Colonic mucosa (tissue), 4 donors: ENCODE measurements at regions not wholly inside any gene's neighbourhood (a gene's known extent, or its start where the extent isn't known, plus 50 kb on each side); places are given as distances from the start of the nearest gene placed in this dataset.

Experiments used
- DNase-seq: peaks from one replicate; pipeline ENCODE4 v3.0.0-alpha.2; 2020
- H3K27ac ChIP-seq: fragments of 200-600 bp; one replicate; pipeline ENCODE4 v1.8.0; 2021
- H3K27me3 ChIP-seq: fragments of 200-600 bp; one replicate; pipeline ENCODE4 v1.8.0; 2021
- H3K36me3 ChIP-seq: fragments of 200-600 bp; one replicate; pipeline ENCODE4 v1.8.0; 2021
- H3K4me1 ChIP-seq: fragments of 200-600 bp; one replicate; pipeline ENCODE4 v1.8.0; 2021; ENCODE audit warnings: mild to moderate bottlenecking
- H3K4me3 ChIP-seq: fragments of 200-600 bp; one replicate; pipeline ENCODE4 v1.8.0; 2021
- H3K9ac ChIP-seq, 2 donors: one replicate each; pipeline ENCODE4 v1.7.0; 2013; ENCODE audit warnings: control low read depth in 2 of 2, low read depth in 2 of 2, low read length in 2 of 2
- H3K9me3 ChIP-seq: fragments of 200-600 bp; one replicate; pipeline ENCODE4 v1.8.0; 2021
- intact Hi-C: fragments of 100-400 bp; cut with DNase I; formaldehyde crosslinking; loops from one replicate; pipeline ENCODE4 v1.14.1; 2022
- TF ChIP-seq, protein P1 (sequence below): fragments of 200-600 bp; IDR thresholded peaks from one replicate; pipeline ENCODE4 v1.8.0; 2022; ENCODE audit warnings: antibody characterized with exemption, mild to moderate bottlenecking
- donor health status: healthy.
- donor health status: DM: no; HTN: no; CAD: no.
- donor health status: DM: no; HTN: no; CAD: no.

DNA sequence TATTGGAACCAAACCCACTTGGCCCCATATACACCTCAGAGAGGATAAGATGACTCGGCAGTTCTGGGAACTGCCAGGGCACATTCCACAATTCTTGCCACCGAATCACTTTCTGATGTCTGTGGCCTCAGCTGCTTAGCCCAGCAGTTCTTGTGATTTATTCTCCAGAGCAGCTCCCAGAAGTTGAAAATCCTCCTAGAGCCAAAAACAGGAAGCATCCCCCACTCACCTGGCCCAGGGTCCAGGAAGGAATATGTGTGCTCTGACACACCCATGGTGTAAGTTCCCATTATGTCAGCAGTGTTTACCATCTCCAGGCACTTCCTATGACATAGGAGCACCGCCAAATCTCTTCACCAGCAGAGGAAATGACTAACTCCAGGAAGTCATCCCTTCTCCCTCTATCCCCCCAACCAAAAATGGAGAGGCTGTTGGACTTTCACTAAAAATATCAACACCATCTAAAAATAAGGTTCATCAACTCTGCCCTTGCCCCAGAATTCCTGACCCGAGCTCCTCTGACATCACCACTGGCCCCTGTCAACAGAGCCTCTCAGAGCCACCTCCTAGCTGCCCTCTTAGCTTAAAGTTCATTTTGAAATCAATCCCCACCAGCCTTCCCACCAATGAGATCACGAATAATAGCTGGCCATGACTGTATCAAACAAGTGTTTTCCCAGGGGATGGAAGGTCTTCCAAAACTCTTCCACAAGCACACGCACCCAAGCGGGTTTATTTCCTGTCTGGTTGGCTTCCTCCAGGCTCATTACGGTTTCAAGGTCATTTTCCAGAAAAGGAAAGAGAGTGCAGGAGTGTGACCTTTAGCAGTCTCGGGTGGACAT is 223.1 kb upstream of the PARD3B start:
- Histone ChIP-seq H3K27me3 (no peaks in the 10 kb centered on the region), H3K4me1 (no peaks in the 10 kb centered on the region), H3K9me3 (no peaks in the 10 kb centered on the region), H3K36me3 (no peaks in the 10 kb centered on the region), H3K27ac (no peak overlapping the region), H3K9ac (no peak overlapping the region), H3K4me3 (no peak overlapping the region)
- peak; percentile 23 for DNase-seq
- intact Hi-C loops: loop anchor here (5.0 to 10.0 kb wide), 2 partner anchors 300 to 1353 kb away; no protein-coding TSS in a partner anchor
- TF ChIP-seq, protein P1, sequence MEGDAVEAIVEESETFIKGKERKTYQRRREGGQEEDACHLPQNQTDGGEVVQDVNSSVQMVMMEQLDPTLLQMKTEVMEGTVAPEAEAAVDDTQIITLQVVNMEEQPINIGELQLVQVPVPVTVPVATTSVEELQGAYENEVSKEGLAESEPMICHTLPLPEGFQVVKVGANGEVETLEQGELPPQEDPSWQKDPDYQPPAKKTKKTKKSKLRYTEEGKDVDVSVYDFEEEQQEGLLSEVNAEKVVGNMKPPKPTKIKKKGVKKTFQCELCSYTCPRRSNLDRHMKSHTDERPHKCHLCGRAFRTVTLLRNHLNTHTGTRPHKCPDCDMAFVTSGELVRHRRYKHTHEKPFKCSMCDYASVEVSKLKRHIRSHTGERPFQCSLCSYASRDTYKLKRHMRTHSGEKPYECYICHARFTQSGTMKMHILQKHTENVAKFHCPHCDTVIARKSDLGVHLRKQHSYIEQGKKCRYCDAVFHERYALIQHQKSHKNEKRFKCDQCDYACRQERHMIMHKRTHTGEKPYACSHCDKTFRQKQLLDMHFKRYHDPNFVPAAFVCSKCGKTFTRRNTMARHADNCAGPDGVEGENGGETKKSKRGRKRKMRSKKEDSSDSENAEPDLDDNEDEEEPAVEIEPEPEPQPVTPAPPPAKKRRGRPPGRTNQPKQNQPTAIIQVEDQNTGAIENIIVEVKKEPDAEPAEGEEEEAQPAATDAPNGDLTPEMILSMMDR: no peak

DNA sequence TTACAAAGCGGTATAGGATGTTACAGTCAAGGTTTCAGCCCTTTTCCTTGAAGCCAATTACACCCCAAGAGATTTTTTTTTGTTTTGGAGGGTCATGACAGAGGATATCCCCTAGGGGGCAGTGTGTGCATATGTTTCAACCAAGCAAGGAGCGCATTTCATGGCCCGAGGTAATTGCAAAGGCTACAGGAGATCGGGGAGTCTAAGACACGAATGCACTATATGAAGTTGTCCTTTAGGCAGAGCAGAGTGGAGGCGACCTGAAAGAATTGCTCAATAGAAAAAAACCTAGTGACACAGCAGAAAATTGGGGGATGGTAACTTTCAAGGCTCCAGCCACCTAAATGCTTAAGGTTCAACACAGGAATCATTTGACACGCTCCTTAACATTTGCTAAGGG is 219.8 kb upstream of the PARD3B start:
- H3K9ac ChIP-seq: no peak overlapping the region
- H3K27me3 ChIP-seq: no peaks in the 10 kb centered on the region
- H3K9me3 ChIP-seq: no peaks in the 10 kb centered on the region
- intact Hi-C loops: loop anchor here (2.0 to 10.0 kb wide), 2 partner anchors 367 to 1349 kb away; no protein-coding TSS in a partner anchor
- H3K36me3 ChIP-seq: no peaks in the 10 kb centered on the region
- H3K27ac ChIP-seq: no peak overlapping the region
- TF ChIP-seq, protein P1: peak; percentile 87
- no peaks in the 10 kb centered on the region for H3K4me1 ChIP-seq
- DNase-seq: peak; percentile 74
- no peak overlapping the region for H3K4me3 ChIP-seq

DNA sequence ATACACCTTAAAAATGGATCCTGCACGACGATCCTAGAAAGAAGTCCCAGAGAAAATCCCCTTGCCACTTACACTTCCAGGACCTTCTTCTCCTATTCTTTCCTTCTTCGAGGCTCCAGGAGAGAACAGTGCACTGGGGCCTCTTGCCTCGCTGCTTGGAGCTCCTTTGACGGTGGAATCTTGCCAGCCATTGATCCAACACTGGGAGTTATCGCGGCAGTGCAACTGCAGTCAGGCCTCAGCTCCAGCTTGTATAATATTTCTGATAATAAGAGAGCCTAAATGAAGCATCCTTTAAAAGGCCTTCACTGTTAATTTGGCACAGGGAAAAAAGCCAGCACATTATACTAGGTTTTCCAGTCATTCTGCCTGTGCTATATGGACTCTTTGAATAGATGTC is 216.9 kb upstream of the PARD3B start:
- TF ChIP-seq, protein P1: no peak
- Histone ChIP-seq H3K9me3 (no peaks in the 10 kb centered on the region), H3K4me1 (no peaks in the 10 kb centered on the region), H3K27me3 (no peaks in the 10 kb centered on the region), H3K36me3 (no peaks in the 10 kb centered on the region), H3K9ac (no peak overlapping the region), H3K27ac (no peak overlapping the region), H3K4me3 (no peak overlapping the region)
- no peak for DNase-seq
- intact Hi-C loops: loop anchor here (10.0 kb wide), 1 partner anchor 1346 kb away; no protein-coding TSS in a partner anchor

DNA sequence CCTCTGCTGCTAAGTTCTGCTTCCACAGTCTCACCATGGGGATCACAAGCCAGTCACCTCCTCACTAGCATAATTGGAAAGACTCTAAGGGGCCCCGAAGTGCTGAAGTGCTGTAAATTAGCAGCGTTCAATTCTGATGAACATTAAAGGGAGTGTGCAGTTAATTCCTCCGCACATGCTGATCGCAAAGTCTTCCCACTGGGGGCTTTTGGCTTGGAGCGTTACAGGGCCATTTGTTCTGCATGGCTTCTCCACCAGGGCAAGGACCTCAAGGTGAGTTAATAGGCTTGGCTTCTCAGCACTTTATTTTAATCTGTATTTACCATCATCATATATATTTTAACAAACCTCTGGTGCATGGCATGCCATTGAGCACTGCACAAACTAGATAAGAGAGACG is 216.3 kb upstream of the PARD3B start:
- H3K4me3 ChIP-seq: no peak overlapping the region
- H3K27ac ChIP-seq: no peak overlapping the region
- intact Hi-C loops: loop anchor here (10.0 kb wide), 1 partner anchor 1346 kb away; no protein-coding TSS in a partner anchor
- H3K27me3 ChIP-seq: no peaks in the 10 kb centered on the region
- TF ChIP-seq, protein P1: no peak
- no peak for DNase-seq
- no peaks in the 10 kb centered on the region for H3K9me3 ChIP-seq
- H3K36me3 ChIP-seq: no peaks in the 10 kb centered on the region
- H3K9ac ChIP-seq: no peak overlapping the region
- no peaks in the 10 kb centered on the region for H3K4me1 ChIP-seq

DNA sequence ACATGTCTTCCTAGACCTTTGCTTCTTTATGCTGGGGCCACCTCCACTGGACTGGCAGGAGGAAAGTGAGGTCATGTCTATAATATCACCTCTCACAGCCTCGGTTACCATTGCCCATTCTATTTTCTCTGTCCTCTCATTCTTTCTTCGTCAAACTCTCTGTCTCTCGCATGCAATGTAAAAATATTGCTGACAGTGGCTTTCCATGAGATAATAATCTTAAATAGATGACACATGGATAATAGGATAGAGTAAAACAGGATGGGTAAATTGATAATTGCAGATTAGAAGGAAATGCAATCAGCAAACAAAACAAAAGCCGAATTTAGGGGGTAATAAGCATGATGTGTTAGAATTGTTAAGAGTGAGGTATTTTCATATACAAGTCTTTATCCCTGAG is 215.7 kb upstream of the PARD3B start:
- no peaks in the 10 kb centered on the region for H3K4me1 ChIP-seq
- no peaks in the 10 kb centered on the region for H3K27me3 ChIP-seq
- no peak for DNase-seq
- H3K4me3 ChIP-seq: no peak overlapping the region
- H3K27ac ChIP-seq: no peak overlapping the region
- intact Hi-C loops: loop anchor here (10.0 kb wide), 1 partner anchor 1345 kb away; no protein-coding TSS in a partner anchor
- H3K9me3 ChIP-seq: no peaks in the 10 kb centered on the region
- TF ChIP-seq, protein P1: no peak
- H3K36me3 ChIP-seq: no peaks in the 10 kb centered on the region
- H3K9ac ChIP-seq: no peak overlapping the region
